ENCODE measurements at regions not wholly inside any gene's neighbourhood (a gene's known extent, or its start where the extent isn't known, plus 50 kb on each side); places are given as distances from the start of the nearest gene placed in this dataset.

DNA sequence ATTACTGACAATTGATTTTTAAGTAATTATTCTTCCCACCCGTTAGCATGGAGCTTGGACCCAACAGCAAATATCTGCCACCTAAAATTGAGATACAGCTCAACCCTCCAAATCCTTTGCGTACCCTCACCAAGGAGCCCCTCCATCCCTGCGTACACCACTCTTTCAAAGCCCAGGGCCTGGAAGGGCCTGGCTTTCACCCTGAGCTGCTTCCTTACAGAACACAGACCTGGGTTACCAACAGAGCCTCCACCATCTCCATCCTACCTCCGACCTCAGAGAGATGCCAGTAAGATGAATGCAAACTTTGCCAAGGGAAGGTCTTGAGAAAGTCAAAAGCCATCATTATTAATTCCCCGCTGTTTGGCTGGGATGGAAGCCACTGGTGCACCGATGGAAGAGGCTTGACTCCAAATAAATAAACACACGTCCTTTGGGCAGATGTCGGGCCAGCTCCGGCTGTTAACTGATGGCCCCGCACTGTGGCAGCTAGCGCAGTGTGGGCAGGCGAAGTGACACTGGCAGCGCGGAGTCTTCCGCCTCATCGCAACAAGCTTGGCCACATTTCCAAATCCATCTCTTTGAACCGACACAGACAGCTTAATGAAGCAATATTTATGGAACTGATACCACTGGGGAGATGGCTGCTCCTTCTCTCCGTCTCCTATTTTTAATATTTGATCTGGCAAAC, 150.2 kb upstream of the VSTM2B start:
- TF ChIP-seq, protein P1, sequence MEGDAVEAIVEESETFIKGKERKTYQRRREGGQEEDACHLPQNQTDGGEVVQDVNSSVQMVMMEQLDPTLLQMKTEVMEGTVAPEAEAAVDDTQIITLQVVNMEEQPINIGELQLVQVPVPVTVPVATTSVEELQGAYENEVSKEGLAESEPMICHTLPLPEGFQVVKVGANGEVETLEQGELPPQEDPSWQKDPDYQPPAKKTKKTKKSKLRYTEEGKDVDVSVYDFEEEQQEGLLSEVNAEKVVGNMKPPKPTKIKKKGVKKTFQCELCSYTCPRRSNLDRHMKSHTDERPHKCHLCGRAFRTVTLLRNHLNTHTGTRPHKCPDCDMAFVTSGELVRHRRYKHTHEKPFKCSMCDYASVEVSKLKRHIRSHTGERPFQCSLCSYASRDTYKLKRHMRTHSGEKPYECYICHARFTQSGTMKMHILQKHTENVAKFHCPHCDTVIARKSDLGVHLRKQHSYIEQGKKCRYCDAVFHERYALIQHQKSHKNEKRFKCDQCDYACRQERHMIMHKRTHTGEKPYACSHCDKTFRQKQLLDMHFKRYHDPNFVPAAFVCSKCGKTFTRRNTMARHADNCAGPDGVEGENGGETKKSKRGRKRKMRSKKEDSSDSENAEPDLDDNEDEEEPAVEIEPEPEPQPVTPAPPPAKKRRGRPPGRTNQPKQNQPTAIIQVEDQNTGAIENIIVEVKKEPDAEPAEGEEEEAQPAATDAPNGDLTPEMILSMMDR (IDR thresholded peaks at IDR 0.05): no peak
- TF ChIP-seq TEAD4 (IDR thresholded peaks at IDR 0.05; ENCODE audit: borderline replicate concordance, insufficient read depth) (no peak), YY1 (IDR thresholded peaks at IDR 0.05; ENCODE audit: low read depth) (no peak), FOXM1 (IDR thresholded peaks at IDR 0.05; ENCODE audit: low read depth) (no peak), RXRA (IDR thresholded peaks at IDR 0.05; ENCODE audit: borderline replicate concordance, low read depth) (no peak), CHD2 (IDR thresholded peaks at IDR 0.05; ENCODE audit: low read length, partially characterized antibody) (no peak)

Measured in SK-N-SH (cell line).